ENCODE measurements at regions not wholly inside any gene's neighbourhood (a gene's known extent, or its start where the extent isn't known, plus 50 kb on each side); places are given as distances from the start of the nearest gene placed in this dataset.

DNA sequence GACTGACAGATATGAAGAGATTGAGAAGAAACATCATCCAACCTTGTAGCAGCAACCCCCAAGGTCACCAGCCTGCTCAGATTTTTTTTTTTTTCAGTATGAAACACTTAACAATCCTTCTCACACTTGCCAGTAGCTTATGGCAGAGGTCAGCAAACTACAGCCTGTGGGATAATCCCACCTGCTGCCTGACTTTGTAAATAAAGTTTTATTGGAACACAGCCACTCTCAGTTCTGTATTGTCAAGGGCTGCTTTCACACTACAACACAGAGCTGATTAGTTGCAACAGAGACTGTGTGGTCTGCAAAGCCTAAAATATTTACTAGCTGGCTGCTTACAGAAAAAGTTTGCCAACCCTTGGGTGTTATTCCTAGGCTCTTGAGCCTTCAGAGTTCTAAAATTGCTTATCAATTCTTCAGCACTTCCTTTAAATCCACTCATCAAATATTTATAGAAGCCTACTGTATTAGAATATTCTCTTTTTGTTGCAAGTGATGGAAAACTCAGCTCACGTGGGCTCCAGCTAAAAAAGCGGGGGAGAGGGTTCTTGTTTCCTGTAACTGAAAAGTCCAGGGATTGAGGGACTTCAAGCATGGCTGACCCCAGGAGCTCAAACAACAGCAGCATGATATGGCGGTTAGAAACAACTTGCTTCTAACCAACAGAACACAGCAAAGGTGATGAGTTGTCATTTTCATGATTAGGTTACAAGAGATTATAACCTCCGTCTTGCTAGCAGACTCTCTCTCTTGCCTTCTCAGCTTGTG is 246.1 kb downstream of the SHQ1 start:
- no peak for DNase-seq
- Histone ChIP-seq H3K27ac (no peak overlapping the region), H3K4me3 (no peak overlapping the region), H2AFZ (no peak overlapping the region), H3K4me1 (replicated peaks; ENCODE audit: insufficient read depth) (no peaks in the 10 kb centered on the region), H3K9me3 (ENCODE audit: insufficient read depth, low read depth) (no peaks in the 10 kb centered on the region), H3K36me3 (ENCODE audit: low read depth) (no peaks in the 10 kb centered on the region), H3K27me3 (ENCODE audit: insufficient read depth, low read depth) (no peaks in the 10 kb centered on the region), H3K4me2 (no peak overlapping the region), H3F3A (ENCODE audit: insufficient read depth, low read depth) (no peaks in the 10 kb centered on the region), H4K20me1 (ENCODE audit: insufficient read depth) (no peaks in the 10 kb centered on the region), H3K9me2 (ENCODE audit: insufficient read depth) (no peaks in the 10 kb centered on the region), H3K79me2 (ENCODE audit: low read depth) (no peaks in the 10 kb centered on the region)
- no TSS peak for BruUV-seq (replicated peaks)
- POLR2A ChIA-PET (ENCODE audit: unreplicated experiment): no interaction called here
- TF ChIP-seq, protein P1, sequence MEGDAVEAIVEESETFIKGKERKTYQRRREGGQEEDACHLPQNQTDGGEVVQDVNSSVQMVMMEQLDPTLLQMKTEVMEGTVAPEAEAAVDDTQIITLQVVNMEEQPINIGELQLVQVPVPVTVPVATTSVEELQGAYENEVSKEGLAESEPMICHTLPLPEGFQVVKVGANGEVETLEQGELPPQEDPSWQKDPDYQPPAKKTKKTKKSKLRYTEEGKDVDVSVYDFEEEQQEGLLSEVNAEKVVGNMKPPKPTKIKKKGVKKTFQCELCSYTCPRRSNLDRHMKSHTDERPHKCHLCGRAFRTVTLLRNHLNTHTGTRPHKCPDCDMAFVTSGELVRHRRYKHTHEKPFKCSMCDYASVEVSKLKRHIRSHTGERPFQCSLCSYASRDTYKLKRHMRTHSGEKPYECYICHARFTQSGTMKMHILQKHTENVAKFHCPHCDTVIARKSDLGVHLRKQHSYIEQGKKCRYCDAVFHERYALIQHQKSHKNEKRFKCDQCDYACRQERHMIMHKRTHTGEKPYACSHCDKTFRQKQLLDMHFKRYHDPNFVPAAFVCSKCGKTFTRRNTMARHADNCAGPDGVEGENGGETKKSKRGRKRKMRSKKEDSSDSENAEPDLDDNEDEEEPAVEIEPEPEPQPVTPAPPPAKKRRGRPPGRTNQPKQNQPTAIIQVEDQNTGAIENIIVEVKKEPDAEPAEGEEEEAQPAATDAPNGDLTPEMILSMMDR (conservative IDR thresholded peaks at IDR 0.05): no peak
- no peak for TF ChIP-seq EZH2 (IDR thresholded peaks at IDR 0.05; ENCODE audit: low read depth)
- CTCF ChIA-PET: no interaction called here
- intact Hi-C loops (cut with micrococcal nuclease; ENCODE audit: unreplicated experiment): no loop called here

DNA sequence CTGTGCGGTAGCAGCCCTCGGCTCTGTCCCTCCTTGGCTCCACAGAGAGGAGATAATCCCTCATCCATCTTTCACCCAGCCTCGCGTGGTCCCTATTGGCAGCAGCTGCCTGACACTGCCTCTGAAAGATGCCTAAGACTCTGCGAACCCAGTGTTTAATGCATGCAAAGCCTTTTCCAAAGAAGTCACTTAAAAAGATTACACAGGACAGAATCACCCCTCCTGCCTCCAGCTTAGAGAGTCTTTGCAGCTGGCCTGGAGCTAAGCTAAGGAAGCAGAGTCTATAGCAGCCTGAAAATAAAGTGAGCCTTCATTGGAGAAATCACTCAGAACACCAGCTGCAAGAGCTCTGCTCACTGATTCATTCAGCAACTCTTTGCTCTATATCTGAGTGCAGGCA is 247.2 kb downstream of the SHQ1 start:
- no peak for DNase-seq
- no peaks in the 10 kb centered on the region for H3K9me2 ChIP-seq (ENCODE audit: insufficient read depth)
- ChIA-PET POLR2A (ENCODE audit: unreplicated experiment) (no interaction called here), CTCF (no interaction called here)
- H3K27ac ChIP-seq: no peak overlapping the region
- no peaks in the 10 kb centered on the region for H3F3A ChIP-seq (ENCODE audit: insufficient read depth, low read depth)
- H3K4me3 ChIP-seq: no peak overlapping the region
- no peaks in the 10 kb centered on the region for H3K36me3 ChIP-seq (ENCODE audit: low read depth)
- no peaks in the 10 kb centered on the region for H3K27me3 ChIP-seq (ENCODE audit: insufficient read depth, low read depth)
- intact Hi-C loops (cut with micrococcal nuclease; ENCODE audit: unreplicated experiment): no loop called here
- H2AFZ ChIP-seq: no peak overlapping the region
- no peaks in the 10 kb centered on the region for H3K9me3 ChIP-seq (ENCODE audit: insufficient read depth, low read depth)
- no peaks in the 10 kb centered on the region for H3K4me1 ChIP-seq (replicated peaks; ENCODE audit: insufficient read depth)
- H3K4me2 ChIP-seq: no peak overlapping the region
- BruUV-seq (replicated peaks): no TSS peak
- TF ChIP-seq EZH2 (IDR thresholded peaks at IDR 0.05; ENCODE audit: low read depth): no peak
- TF ChIP-seq, protein P1 (conservative IDR thresholded peaks at IDR 0.05): no peak
- H3K79me2 ChIP-seq (ENCODE audit: low read depth): no peaks in the 10 kb centered on the region
- no peaks in the 10 kb centered on the region for H4K20me1 ChIP-seq (ENCODE audit: insufficient read depth)

DNA sequence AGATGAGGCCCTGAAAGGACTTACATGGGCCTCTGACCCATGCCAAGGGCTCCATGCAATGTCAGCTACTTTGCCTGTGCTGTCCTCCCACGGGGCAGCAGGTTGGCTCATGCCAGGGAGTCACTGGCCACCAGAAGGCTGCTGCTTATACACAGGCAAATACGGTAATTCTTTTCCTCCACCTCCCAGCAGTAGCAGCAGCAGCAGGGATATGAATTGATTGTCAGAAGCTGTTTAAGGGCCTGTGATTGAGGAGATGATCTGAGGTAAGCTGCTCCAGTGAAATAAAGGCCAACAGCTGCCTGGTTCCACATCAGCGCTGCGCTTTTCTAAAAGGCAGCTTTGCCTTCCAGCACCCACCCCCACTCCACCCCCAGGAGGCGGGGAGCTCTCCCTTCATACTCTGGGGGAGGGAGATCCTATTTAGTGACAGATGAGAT is 250.5 kb downstream of the SHQ1 start:
- no peaks in the 10 kb centered on the region for H3K9me2 ChIP-seq (ENCODE audit: insufficient read depth)
- H3K9me3 ChIP-seq (ENCODE audit: insufficient read depth, low read depth): no peaks in the 10 kb centered on the region
- H3K36me3 ChIP-seq (ENCODE audit: low read depth): no peaks in the 10 kb centered on the region
- no TSS peak for BruUV-seq (replicated peaks)
- H3K4me2 ChIP-seq: no peak overlapping the region
- H3K27me3 ChIP-seq (ENCODE audit: insufficient read depth, low read depth): no peaks in the 10 kb centered on the region
- TF ChIP-seq, protein P1 (conservative IDR thresholded peaks at IDR 0.05): no peak
- TF ChIP-seq EZH2 (IDR thresholded peaks at IDR 0.05; ENCODE audit: low read depth): no peak
- no peak overlapping the region for H3K4me3 ChIP-seq
- H2AFZ ChIP-seq: no peak overlapping the region
- DNase-seq: no peak
- H3K79me2 ChIP-seq (ENCODE audit: low read depth): no peaks in the 10 kb centered on the region
- no peaks in the 10 kb centered on the region for H3F3A ChIP-seq (ENCODE audit: insufficient read depth, low read depth)
- H3K27ac ChIP-seq: no peak overlapping the region
- no peaks in the 10 kb centered on the region for H4K20me1 ChIP-seq (ENCODE audit: insufficient read depth)
- ChIA-PET POLR2A (ENCODE audit: unreplicated experiment) (no interaction called here), CTCF (no interaction called here)
- intact Hi-C loops (cut with micrococcal nuclease; ENCODE audit: unreplicated experiment): loop anchor here (10.0 kb wide), 1 partner anchor 113 kb away; no protein-coding TSS in a partner anchor
- no peaks in the 10 kb centered on the region for H3K4me1 ChIP-seq (replicated peaks; ENCODE audit: insufficient read depth)
